ENCODE measurements at regions not wholly inside any gene's neighbourhood (a gene's known extent, or its start where the extent isn't known, plus 50 kb on each side); places are given as distances from the start of the nearest gene placed in this dataset.

- TF ChIP-seq POLR2A (IDR thresholded peaks at IDR 0.05), result no peak
- no peak for TF ChIP-seq CTCF (IDR thresholded peaks at IDR 0.05)
Measured at GRCh38 chr14:106488291-106488690, 961.9 kb downstream of the TMEM121 start.

Data from testis (tissue), 2 donors.